IMR-90 (cell line): ENCODE measurements at regions not wholly inside any gene's neighbourhood (a gene's known extent, or its start where the extent isn't known, plus 50 kb on each side); places are given as distances from the start of the nearest gene placed in this dataset.

Source experiments
- ATAC-seq: fragments of 200-7000 bp; cut with Tn5 transposase; 2 replicates; pipeline ENCODE4 v1.9.1; 2020; ENCODE audit warnings: low read depth, mild to moderate bottlenecking, moderate library complexity
- BruUV-seq: library from RNA; stranded (reverse); fragments of 400-500 nt; replicated peaks from 2 replicates; lab custom pipeline; 2021; lab: Mats Ljungman, UMichigan
- CTCF ChIA-PET: fragments of 300-600 bp; formaldehyde crosslinking; extraction: SDS; loops from one replicate; lab custom pipeline; 2021; ENCODE audit warnings: antibody characterized with exemption; lab: Yijun Ruan, JAX
- POLR2A ChIA-PET: fragments of 300-600 bp; sonication (Branson Sonifier 250); formaldehyde crosslinking; loops from one replicate; lab custom pipeline; 2022; ENCODE audit warnings: antibody characterized with exemption; ENCODE audit not compliant: unreplicated experiment; lab: Charles Lee
- DNase-seq: peaks from one replicate; pipeline ENCODE4 v3.0.0; 2013
- H2AFZ ChIP-seq: replicated peaks from 2 replicates; pipeline ENCODE3; 2013; ENCODE audit warnings: low read length, mild to moderate bottlenecking; ENCODE audit not compliant: poor library complexity
- H2AK5ac ChIP-seq: 2 replicates; pipeline ENCODE4 v1.6.1; 2013; ENCODE audit warnings: low read depth, low read length, inconsistent platforms
- H2AK9ac ChIP-seq: replicated peaks from 2 replicates; pipeline ENCODE3; 2013; ENCODE audit warnings: mild to moderate bottlenecking, low read depth, low read length, moderate library complexity; ENCODE audit not compliant: poor library complexity
- H2BK120ac ChIP-seq: 2 replicates; pipeline ENCODE4 v1.6.1; 2013; ENCODE audit warnings: low read depth, low read length, inconsistent platforms
- H2BK15ac ChIP-seq: 3 replicates; pipeline ENCODE4 v1.6.1; 2013; ENCODE audit warnings: low read depth, low read length, inconsistent platforms
- H2BK20ac ChIP-seq: 2 replicates; pipeline ENCODE4 v1.6.1; 2013; ENCODE audit warnings: low read depth, mild to moderate bottlenecking, inconsistent platforms, low read length, moderate library complexity
- H2BK5ac ChIP-seq: 2 replicates; pipeline ENCODE4 v1.6.1; 2013; ENCODE audit warnings: mild to moderate bottlenecking, low read depth, low read length, inconsistent platforms; ENCODE audit not compliant: poor library complexity, severe bottlenecking
- H3K14ac ChIP-seq: replicated peaks from 2 replicates; pipeline ENCODE4 v1.6.1; 2013; ENCODE audit warnings: low read depth, low read length, inconsistent platforms
- H3K18ac ChIP-seq: 2 replicates; pipeline ENCODE4 v1.6.1; 2013; ENCODE audit warnings: low read depth, low read length, control low read depth
- H3K23ac ChIP-seq: 2 replicates; pipeline ENCODE4 v1.6.1; 2013; ENCODE audit warnings: low read depth, low read length, inconsistent platforms
- H3K27ac ChIP-seq: 2 replicates; pipeline ENCODE4 v1.5.1; 2013; ENCODE audit warnings: mild to moderate bottlenecking, control low read depth, low read length; ENCODE audit not compliant: insufficient read depth
- H3K27me3 ChIP-seq: 2 replicates; pipeline ENCODE4 v1.6.1; 2013; ENCODE audit warnings: low read length; ENCODE audit not compliant: control insufficient read depth, insufficient read depth
- H3K36me3 ChIP-seq: 2 replicates; pipeline ENCODE4 v1.6.1; 2013; ENCODE audit warnings: low read length, mixed read lengths; ENCODE audit not compliant: control insufficient read depth, insufficient read depth
- H3K4ac ChIP-seq: 2 replicates; pipeline ENCODE4 v1.6.1; 2013; ENCODE audit warnings: low read depth, low read length, inconsistent platforms
- H3K4me1 ChIP-seq: 2 replicates; pipeline ENCODE4 v1.6.1; 2013; ENCODE audit warnings: low read length, mixed read lengths; ENCODE audit not compliant: control insufficient read depth, insufficient read depth
- H3K4me2 ChIP-seq: 2 replicates; pipeline ENCODE4 v1.6.1; 2013; ENCODE audit warnings: low read depth, mild to moderate bottlenecking, control low read depth, low read length, moderate library complexity
- H3K4me3 ChIP-seq: 2 replicates; pipeline ENCODE4 v1.5.1; 2013; ENCODE audit warnings: low read depth, mild to moderate bottlenecking, control low read depth, low read length, moderate library complexity; ENCODE audit not compliant: insufficient read depth
- H3K56ac ChIP-seq: 2 replicates; pipeline ENCODE4 v1.6.1; 2013; ENCODE audit warnings: low read length, inconsistent platforms; ENCODE audit not compliant: insufficient read depth; ENCODE audit errors: extremely low read depth
- H3K79me1 ChIP-seq, 2 experiments: 2 replicates each; pipeline ENCODE4 v1.6.1; 2013; ENCODE audit warnings: low read length in 2 of 2, inconsistent platforms in 1 of 2, low read depth in 1 of 2
- H3K9ac ChIP-seq: 2 replicates; pipeline ENCODE4 v1.6.1; 2013; ENCODE audit warnings: low read depth, low read length, control low read depth
- H3K9me1 ChIP-seq: 2 replicates; pipeline ENCODE4 v1.6.1; 2013; ENCODE audit warnings: low read length, inconsistent platforms; ENCODE audit not compliant: insufficient read depth
- H3K9me3 ChIP-seq: 2 replicates; pipeline ENCODE4 v1.6.1; 2013; ENCODE audit warnings: low read length; ENCODE audit not compliant: control insufficient read depth, insufficient read depth
- H4K20me1 ChIP-seq: 2 replicates; pipeline ENCODE4 v1.6.1; 2013; ENCODE audit warnings: low read length, inconsistent platforms; ENCODE audit not compliant: insufficient read depth
- H4K5ac ChIP-seq: 2 replicates; pipeline ENCODE4 v1.6.1; 2013; ENCODE audit warnings: mild to moderate bottlenecking, low read depth, low read length, control low read depth
- H4K8ac ChIP-seq, 2 experiments: 2 replicates each; pipeline ENCODE4 v1.6.1; 2013; ENCODE audit warnings: low read depth in 2 of 2, low read length in 2 of 2, control low read depth in 1 of 2, inconsistent platforms in 1 of 2
- H4K91ac ChIP-seq: 2 replicates; pipeline ENCODE4 v1.6.1; 2013; ENCODE audit warnings: low read depth, low read length, inconsistent platforms; ENCODE audit not compliant: insufficient read depth
- BHLHE40 ChIP-seq: fragments of 150-350 bp; IDR thresholded peaks from 2 replicates; pipeline ENCODE4 v1.6.1; 2016; ENCODE audit warnings: mild to moderate bottlenecking, low read depth, low read length
- CEBPB ChIP-seq: IDR thresholded peaks from 2 replicates; pipeline ENCODE4 v1.6.1; 2012; ENCODE audit warnings: low read depth, low read length, improper control_type of control experiment
- CHD1 ChIP-seq: IDR thresholded peaks from 2 replicates; pipeline ENCODE4 v1.6.1; 2012; ENCODE audit warnings: low read depth, low read length, improper control_type of control experiment
- MAFK ChIP-seq: IDR thresholded peaks from 2 replicates; pipeline ENCODE4 v1.6.1; 2012; ENCODE audit warnings: low read depth, low read length, improper control_type of control experiment
- MXI1 ChIP-seq: IDR thresholded peaks from 2 replicates; pipeline ENCODE4 v1.6.1; 2012; ENCODE audit warnings: low read depth, mild to moderate bottlenecking, low read length, moderate library complexity, borderline replicate concordance
- NFE2L2 ChIP-seq: fragments of 150-350 bp; IDR thresholded peaks from 2 replicates; pipeline ENCODE4 v1.6.1; 2016; ENCODE audit warnings: low read depth, mild to moderate bottlenecking, low read length
- POLR2A ChIP-seq: IDR thresholded peaks from 2 replicates; pipeline ENCODE4 v1.6.1; 2012; ENCODE audit warnings: mild to moderate bottlenecking, low read depth, low read length
- RAD21 ChIP-seq: IDR thresholded peaks from 2 replicates; pipeline ENCODE4 v1.6.1; 2012; ENCODE audit warnings: low read length, improper control_type of control experiment
- RCOR1 ChIP-seq: IDR thresholded peaks from 2 replicates; pipeline ENCODE4 v1.6.1; 2012; ENCODE audit warnings: mild to moderate bottlenecking, low read length, improper control_type of control experiment; ENCODE audit not compliant: insufficient replicate concordance
- SMC3 ChIP-seq: fragments of 150-350 bp; IDR thresholded peaks from 2 replicates; pipeline ENCODE4 v1.6.1; 2016; ENCODE audit warnings: low read depth, mild to moderate bottlenecking, antibody characterized with exemption, low read length, moderate library complexity
- USF2 ChIP-seq: fragments of 150-350 bp; IDR thresholded peaks from 2 replicates; pipeline ENCODE4 v1.6.1; 2017; ENCODE audit warnings: mild to moderate bottlenecking, antibody characterized with exemption, low read length, low read depth
- dilution Hi-C: fragments of 300-500 bp; cut with HindIII; formaldehyde crosslinking; loops from one replicate; pipeline ENCODE4 v1.14.3; 2018; ENCODE audit warnings: low sequenced_read_pairs; ENCODE audit not compliant: unreplicated experiment
- in situ Hi-C: fragments of 300-500 bp; cut with MboI; formaldehyde crosslinking; loops from 3 replicates; pipeline ENCODE4 v1.14.3; 2019; ENCODE audit warnings: low sequenced_read_pairs, inconsistent platforms, mixed read lengths
- intact Hi-C: fragments of 100-400 bp; cut with micrococcal nuclease; formaldehyde crosslinking; loops from 2 replicates; pipeline ENCODE4 v1.10.0; 2022
- TF ChIP-seq, protein P1 (sequence below): conservative IDR thresholded peaks from 2 replicates; pipeline ENCODE4 v1.5.1; 2012; ENCODE audit warnings: mild to moderate bottlenecking, low read depth, low read length, improper control_type of control experiment

DNA sequence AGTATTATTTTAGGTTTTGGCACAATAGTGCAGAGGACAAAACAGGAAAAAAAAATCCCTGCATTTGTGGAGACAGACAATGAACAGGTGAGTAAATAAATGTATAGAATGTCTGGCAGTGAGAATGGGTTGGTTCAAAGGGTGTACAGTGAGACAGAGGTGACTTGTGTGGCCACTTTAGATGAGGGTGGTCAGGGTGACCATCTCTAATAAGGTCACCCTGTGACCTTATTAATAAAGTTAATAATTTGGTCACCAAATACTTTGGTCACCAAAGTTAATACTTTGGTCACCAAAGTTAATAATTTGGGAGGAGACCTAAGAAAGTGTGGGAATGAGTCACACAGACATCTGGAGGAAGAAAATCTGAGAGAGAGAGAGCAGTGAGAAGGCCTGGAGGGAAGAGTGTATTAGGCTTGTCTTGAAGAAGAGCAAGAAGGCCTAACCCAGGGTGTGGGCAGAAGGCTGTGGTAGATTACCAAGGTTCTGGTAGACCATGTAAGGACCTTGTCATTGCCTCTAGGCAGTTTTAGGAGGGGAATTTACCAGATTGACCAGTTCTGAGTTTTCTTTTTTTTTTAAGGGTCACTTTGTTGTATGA lies 1368.4 kb upstream of the CELF4 start:
- no peak overlapping the region for H2BK120ac ChIP-seq
- no peaks in the 10 kb centered on the region for H3K27me3 ChIP-seq
- no peak overlapping the region for H2BK20ac ChIP-seq
- in situ Hi-C loops (no loop called here), dilution Hi-C loops (no loop called here), intact Hi-C loops (no loop called here)
- H2BK15ac ChIP-seq, result no peak overlapping the region
- TF ChIP-seq NFE2L2 (no peak), SMC3 (no peak), BHLHE40 (no peak), RCOR1 (no peak), RAD21 (no peak), MXI1 (no peak), POLR2A (no peak), CEBPB (no peak), MAFK (no peak), CHD1 (no peak), USF2 (no peak)
- TF ChIP-seq, protein P1, sequence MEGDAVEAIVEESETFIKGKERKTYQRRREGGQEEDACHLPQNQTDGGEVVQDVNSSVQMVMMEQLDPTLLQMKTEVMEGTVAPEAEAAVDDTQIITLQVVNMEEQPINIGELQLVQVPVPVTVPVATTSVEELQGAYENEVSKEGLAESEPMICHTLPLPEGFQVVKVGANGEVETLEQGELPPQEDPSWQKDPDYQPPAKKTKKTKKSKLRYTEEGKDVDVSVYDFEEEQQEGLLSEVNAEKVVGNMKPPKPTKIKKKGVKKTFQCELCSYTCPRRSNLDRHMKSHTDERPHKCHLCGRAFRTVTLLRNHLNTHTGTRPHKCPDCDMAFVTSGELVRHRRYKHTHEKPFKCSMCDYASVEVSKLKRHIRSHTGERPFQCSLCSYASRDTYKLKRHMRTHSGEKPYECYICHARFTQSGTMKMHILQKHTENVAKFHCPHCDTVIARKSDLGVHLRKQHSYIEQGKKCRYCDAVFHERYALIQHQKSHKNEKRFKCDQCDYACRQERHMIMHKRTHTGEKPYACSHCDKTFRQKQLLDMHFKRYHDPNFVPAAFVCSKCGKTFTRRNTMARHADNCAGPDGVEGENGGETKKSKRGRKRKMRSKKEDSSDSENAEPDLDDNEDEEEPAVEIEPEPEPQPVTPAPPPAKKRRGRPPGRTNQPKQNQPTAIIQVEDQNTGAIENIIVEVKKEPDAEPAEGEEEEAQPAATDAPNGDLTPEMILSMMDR, result no peak
- no peaks in the 10 kb centered on the region for H3K4me1 ChIP-seq
- no peak overlapping the region for H3K4me2 ChIP-seq
- DNase-seq, result no peak
- no peak overlapping the region for H3K9ac ChIP-seq
- H4K8ac ChIP-seq, result no peak overlapping the region
- no peaks in the 10 kb centered on the region for H4K20me1 ChIP-seq
- H3K4ac ChIP-seq, result no peak overlapping the region
- no peaks in the 10 kb centered on the region for H3K9me1 ChIP-seq
- H3K79me1 ChIP-seq, result no peaks in the 10 kb centered on the region
- no peak overlapping the region for H3K27ac ChIP-seq
- no peak overlapping the region for H3K4me3 ChIP-seq
- ChIA-PET POLR2A (no interaction called here), CTCF (no interaction called here)
- no peak overlapping the region for H3K18ac ChIP-seq
- H3K14ac ChIP-seq, result no peak overlapping the region
- no peak overlapping the region for H4K91ac ChIP-seq
- H3K36me3 ChIP-seq, result no peaks in the 10 kb centered on the region
- BruUV-seq, result no TSS peak
- no peak overlapping the region for H2BK5ac ChIP-seq
- no peak overlapping the region for H2AFZ ChIP-seq
- no peak overlapping the region for H2AK5ac ChIP-seq
- H2AK9ac ChIP-seq, result no peak overlapping the region
- H3K9me3 ChIP-seq, result peaks cover 2% of the 10 kb centered on the region; the same call in 1 of the 2 replicates
- H3K23ac ChIP-seq, result no peak overlapping the region
- H4K5ac ChIP-seq, result no peak overlapping the region
- no peak overlapping the region for H3K56ac ChIP-seq
- no peak for ATAC-seq
